Astrocyte (in vitro differentiated cells and primary cell): ENCODE measurements at regions not wholly inside any gene's neighbourhood (a gene's known extent, or its start where the extent isn't known, plus 50 kb on each side); places are given as distances from the start of the nearest gene placed in this dataset.

Experiments used
- DNase-seq: peaks from one replicate; pipeline ENCODE4 v3.0.0-alpha.2; 2010; ENCODE audit warnings: low read depth
- FAIRE-seq: peaks from 2 replicates; lab custom pipeline; 2011; peaks lifted over from hg19 to GRCh38; lab: Jason Lieb, UNC
- H2AFZ ChIP-seq: 2 replicates; pipeline ENCODE4 v1.6.0; 2012; ENCODE audit warnings: low read depth, low read length, inconsistent platforms
- H3K27ac ChIP-seq: 2 replicates; pipeline ENCODE4 v1.5.1; 2011; ENCODE audit warnings: low read depth, low read length, inconsistent platforms
- H3K27me3 ChIP-seq: 2 replicates; pipeline ENCODE4 v1.6.0; 2011; ENCODE audit warnings: low read length, inconsistent platforms; ENCODE audit not compliant: insufficient read depth
- H3K36me3 ChIP-seq: 2 replicates; pipeline ENCODE4 v1.5.1; 2011; ENCODE audit warnings: low read length, inconsistent platforms; ENCODE audit not compliant: insufficient read depth
- H3K4me1 ChIP-seq: 2 replicates; pipeline ENCODE4 v1.5.1; 2011; ENCODE audit warnings: low read length, inconsistent platforms; ENCODE audit not compliant: insufficient read depth
- H3K4me2 ChIP-seq: 2 replicates; pipeline ENCODE4 v1.6.0; 2012; ENCODE audit warnings: low read length, inconsistent platforms
- H3K4me3 ChIP-seq: 2 replicates; pipeline ENCODE4 v1.5.1; 2011; ENCODE audit warnings: low read depth, mild to moderate bottlenecking, low read length, inconsistent platforms; ENCODE audit not compliant: insufficient read depth
- H3K79me2 ChIP-seq: 2 replicates; pipeline ENCODE4 v1.6.0; 2012; ENCODE audit warnings: mild to moderate bottlenecking, low read length, inconsistent platforms; ENCODE audit not compliant: insufficient read depth
- H3K9ac ChIP-seq: 2 replicates; pipeline ENCODE4 v1.6.0; 2012; ENCODE audit warnings: mild to moderate bottlenecking, low read length, inconsistent platforms
- H3K9me3 ChIP-seq: 2 replicates; pipeline ENCODE4 v1.5.1; 2012; ENCODE audit warnings: low read depth, mild to moderate bottlenecking, low read length, inconsistent platforms; ENCODE audit not compliant: insufficient read depth
- H4K20me1 ChIP-seq: 2 replicates; pipeline ENCODE4 v1.6.0; 2012; ENCODE audit warnings: low read length, inconsistent platforms; ENCODE audit not compliant: insufficient read depth
- H3K27ac Mint-ChIP-seq: one replicate; pipeline ENCODE4 v1.8.0; 2021; ENCODE audit warnings: mild to moderate bottlenecking, mixed read lengths; ENCODE audit not compliant: unreplicated experiment
- H3K27me3 Mint-ChIP-seq: one replicate; pipeline ENCODE4 v1.8.0; 2021; ENCODE audit warnings: low read depth, mixed read lengths; ENCODE audit not compliant: unreplicated experiment
- H3K36me3 Mint-ChIP-seq: one replicate; pipeline ENCODE4 v1.8.0; 2021; ENCODE audit warnings: low read depth, mixed read lengths; ENCODE audit not compliant: unreplicated experiment
- H3K4me1 Mint-ChIP-seq: one replicate; pipeline ENCODE4 v1.8.0; 2021; ENCODE audit warnings: low read depth, mixed read lengths; ENCODE audit not compliant: unreplicated experiment
- H3K4me3 Mint-ChIP-seq: one replicate; pipeline ENCODE4 v1.8.0; 2021; ENCODE audit warnings: mild to moderate bottlenecking, moderate library complexity, mixed read lengths; ENCODE audit not compliant: unreplicated experiment
- H3K9me3 Mint-ChIP-seq: one replicate; pipeline ENCODE4 v1.8.0; 2021; ENCODE audit warnings: mild to moderate bottlenecking, mixed read lengths; ENCODE audit not compliant: unreplicated experiment
- CTCF ChIP-seq: IDR thresholded peaks from 2 replicates; pipeline ENCODE4 v1.5.1; 2011; ENCODE audit warnings: low read depth, mild to moderate bottlenecking, inconsistent platforms, low read length, moderate library complexity; ENCODE audit not compliant: insufficient read depth
- EZH2 ChIP-seq: IDR thresholded peaks from 2 replicates; pipeline ENCODE4 v1.6.1; 2012; ENCODE audit warnings: mild to moderate bottlenecking, low read length, inconsistent platforms; ENCODE audit not compliant: insufficient read depth

DNA sequence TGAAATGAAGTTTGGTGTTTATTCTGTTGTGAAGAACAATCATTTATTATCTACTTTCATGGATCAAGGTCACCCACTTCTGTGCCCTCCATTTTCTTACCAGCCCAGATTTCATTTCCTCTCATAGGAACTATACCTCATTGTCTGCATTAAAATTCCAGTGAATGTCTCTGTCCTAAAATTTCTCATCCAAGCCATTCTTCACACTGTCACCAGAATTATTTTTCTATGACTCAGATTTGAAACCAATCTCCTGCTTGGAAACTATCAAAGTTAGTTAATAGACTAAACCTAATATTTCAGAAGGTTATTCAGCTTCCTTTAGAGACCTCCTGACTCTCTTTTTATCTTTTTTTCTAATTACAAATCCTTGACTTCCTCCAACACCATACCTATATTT, 364.1 kb upstream of the CBLB start:
- H3K9me3 ChIP-seq, result no peaks in the 10 kb centered on the region
- no peak overlapping the region for H3K4me2 ChIP-seq
- H3K4me1 ChIP-seq, result no peaks in the 10 kb centered on the region

GRCh38 chr3:106239195-106239697, 370.4 kb upstream of the CBLB start:
- Histone ChIP-seq H3K27ac (no peak overlapping the region), H3K9ac (no peak overlapping the region), H3K9me3 (no peaks in the 10 kb centered on the region), H3K36me3 (no peaks in the 10 kb centered on the region), H3K4me3 (no peak overlapping the region), H2AFZ (no peak overlapping the region), H3K4me2 (no peak overlapping the region), H3K4me1 (no peaks in the 10 kb centered on the region), H3K27me3 (no peaks in the 10 kb centered on the region), H3K79me2 (no peaks in the 10 kb centered on the region), H4K20me1 (no peaks in the 10 kb centered on the region)
- H3K27me3 Mint-ChIP-seq, result no peaks in the 10 kb centered on the region
- TF ChIP-seq EZH2 (no peak), CTCF (no peak)
- peaks cover 2% of the 10 kb centered on the region for H3K4me1 Mint-ChIP-seq
- no peak for FAIRE-seq
- no peak overlapping the region for H3K27ac Mint-ChIP-seq
- DNase-seq, result no peak
- no peak overlapping the region for H3K4me3 Mint-ChIP-seq
- peaks cover 3% of the 10 kb centered on the region for H3K9me3 Mint-ChIP-seq
- H3K36me3 Mint-ChIP-seq, result no peaks in the 10 kb centered on the region

More for the DNA sequence above, 364.1 kb upstream of the CBLB start:
- Histone ChIP-seq H3K4me3 (no peak overlapping the region), H3K36me3 (no peaks in the 10 kb centered on the region), H3K9ac (no peak overlapping the region), H3K27ac (no peak overlapping the region), H4K20me1 (no peaks in the 10 kb centered on the region), H2AFZ (no peak overlapping the region), H3K79me2 (no peaks in the 10 kb centered on the region), H3K27me3 (no peaks in the 10 kb centered on the region)
- DNase-seq, result no peak
- Mint-ChIP-seq H3K27ac (no peak overlapping the region), H3K27me3 (no peaks in the 10 kb centered on the region), H3K36me3 (no peaks in the 10 kb centered on the region), H3K9me3 (peaks cover 3% of the 10 kb centered on the region), H3K4me1 (peaks cover 8% of the 10 kb centered on the region), H3K4me3 (no peak overlapping the region)
- TF ChIP-seq CTCF (no peak), EZH2 (no peak)
- peak; percentile 55 for FAIRE-seq

- no peaks in the 10 kb centered on the region for H3K36me3 Mint-ChIP-seq
- H3K4me3 Mint-ChIP-seq, result no peak overlapping the region
- peaks cover 3% of the 10 kb centered on the region for H3K9me3 Mint-ChIP-seq
- no peaks in the 10 kb centered on the region for H3K27me3 Mint-ChIP-seq
- peak overlapping the region; percentile 47 for H2AFZ ChIP-seq
- DNase-seq, result no peak
- no peaks in the 10 kb centered on the region for H3K9me3 ChIP-seq
- no peaks in the 10 kb centered on the region for H3K36me3 ChIP-seq
- FAIRE-seq, result no peak
- no peaks in the 10 kb centered on the region for H3K4me1 ChIP-seq
- H3K79me2 ChIP-seq, result no peaks in the 10 kb centered on the region
- no peaks in the 10 kb centered on the region for H3K27me3 ChIP-seq
- H3K4me2 ChIP-seq, result no peak overlapping the region
- no peak overlapping the region for H3K27ac ChIP-seq
- no peak overlapping the region for H3K4me3 ChIP-seq
- H3K4me1 Mint-ChIP-seq, result no peaks in the 10 kb centered on the region
- no peak overlapping the region for H3K27ac Mint-ChIP-seq
- H3K9ac ChIP-seq, result no peak overlapping the region
- TF ChIP-seq CTCF (no peak), EZH2 (no peak)
- H4K20me1 ChIP-seq, result no peaks in the 10 kb centered on the region
Observed at GRCh38 chr3:106241593-106241992, 372.8 kb upstream of the CBLB start.
